Natural killer cell treated with Interleukin-12 subunit alpha and Interleukin-12 subunit beta and Interleukin-15 and Interleukin-18, amount 100 ng/mL, for 72 hours (primary cell): ENCODE measurements at regions not wholly inside any gene's neighbourhood (a gene's known extent, or its start where the extent isn't known, plus 50 kb on each side); places are given as distances from the start of the nearest gene placed in this dataset.
A peak's percentile ranks its signal among the peaks of the same experiment; 100 is the strongest.
"Not testable (repeated sequence)": the region's sequence is repeated elsewhere in the genome, so short reads cannot be mapped to it uniquely, and the experiment has no call there.

Source experiments
- ATAC-seq, 2 donors: fragments of 150-1000 bp; cut with Tn5 transposase in 1 of 2; sonication (Bioruptor Pico), chemical (Tn5 transposase) in 1 of 2; 2 replicates each; pipeline ENCODE4 v1.10.0; 2021
- DNase-seq: peaks from one replicate; pipeline ENCODE4 v3.0.0; 2022; ENCODE audit warnings: low spot score
- H3K27ac Mint-ChIP-seq, 2 donors: 1 replicate in 1 of 2; 2 replicates in 1 of 2; pipeline ENCODE4 v1.8.0; 2022; ENCODE audit warnings: mixed read lengths in 2 of 2, mild to moderate bottlenecking in 1 of 2, moderate library complexity in 1 of 2
- H3K27me3 Mint-ChIP-seq, 2 donors: 1 replicate in 1 of 2; 2 replicates in 1 of 2; pipeline ENCODE4 v1.8.0; 2022; ENCODE audit warnings: mixed read lengths in 2 of 2
- H3K36me3 Mint-ChIP-seq: one replicate; pipeline ENCODE4 v1.8.0; 2022; ENCODE audit warnings: mixed read lengths
- H3K4me1 Mint-ChIP-seq, 2 donors: 1 replicate in 1 of 2; 2 replicates in 1 of 2; pipeline ENCODE4 v1.8.0; 2022; ENCODE audit warnings: low read depth in 2 of 2, mixed read lengths in 2 of 2, mild to moderate bottlenecking in 1 of 2
- H3K4me3 Mint-ChIP-seq: one replicate; pipeline ENCODE4 v1.8.0; 2022; ENCODE audit warnings: mixed read lengths
- H3K9me3 Mint-ChIP-seq: 2 replicates; pipeline ENCODE4 v1.8.0; 2022; ENCODE audit warnings: mixed read lengths

GRCh38 chr9:104997536-104997935 is 69.6 kb upstream of the ABCA1 start:
- H3K4me1 Mint-ChIP-seq = peaks cover 13 to 17% of the 10 kb centered on the region in 2 donors
- H3K36me3 Mint-ChIP-seq = no peaks in the 10 kb centered on the region
- DNase-seq (no peak), ATAC-seq (no peak)
- peaks cover 0 to 7% of the 10 kb centered on the region in 2 donors for H3K27me3 Mint-ChIP-seq
- H3K27ac Mint-ChIP-seq = no peak overlapping the region
- H3K9me3 Mint-ChIP-seq = no peaks in the 10 kb centered on the region
- H3K4me3 Mint-ChIP-seq = no peak overlapping the region

GRCh38 chr9:104999136-104999535 is 71.2 kb upstream of the ABCA1 start:
- H3K9me3 Mint-ChIP-seq = no peaks in the 10 kb centered on the region
- peaks cover 7% of the 10 kb centered on the region in 2 donors for H3K4me1 Mint-ChIP-seq

GRCh38 chr9:105000529-105000928 is 72.6 kb upstream of the ABCA1 start:
- ATAC-seq, H3K4me3 Mint-ChIP-seq, H3K36me3 Mint-ChIP-seq, H3K4me1 Mint-ChIP-seq, H3K27ac Mint-ChIP-seq, DNase-seq, H3K9me3 Mint-ChIP-seq, H3K27me3 Mint-ChIP-seq: not testable (repeated sequence)

More at GRCh38 chr9:104999136-104999535, 71.2 kb upstream of the ABCA1 start:
- ATAC-seq (no peak), DNase-seq (no peak)
- Mint-ChIP-seq H3K36me3 (no peaks in the 10 kb centered on the region), H3K27ac (no peak overlapping the region), H3K4me3 (no peak overlapping the region), H3K27me3 (peaks cover 5 to 8% of the 10 kb centered on the region in 2 donors)

- no peak for ATAC-seq
- Mint-ChIP-seq H3K27me3 (peaks cover 3 to 13% of the 10 kb centered on the region in 2 donors), H3K36me3 (no peaks in the 10 kb centered on the region), H3K9me3 (no peaks in the 10 kb centered on the region), H3K4me3 (no peak overlapping the region), H3K27ac (no peak overlapping the region), H3K4me1 (peaks cover 17 to 20% of the 10 kb centered on the region in 2 donors)
- DNase-seq = no peak
These were observed 76.6 kb upstream of the ABCA1 start for GRCh38 chr9:105004466-105005090.

- Mint-ChIP-seq H3K9me3 (no peaks in the 10 kb centered on the region), H3K27me3 (peaks cover 3 to 13% of the 10 kb centered on the region in 2 donors), H3K36me3 (no peaks in the 10 kb centered on the region), H3K4me1 (peaks cover 17 to 20% of the 10 kb centered on the region in 2 donors), H3K4me3 (no peak overlapping the region), H3K27ac (no peak overlapping the region)
- DNase-seq (no peak), ATAC-seq (no peak)
These were observed 77.2 kb upstream of the ABCA1 start for GRCh38 chr9:105005186-105005585.

GRCh38 chr9:105006514-105006913 is 78.6 kb upstream of the ABCA1 start:
- Mint-ChIP-seq H3K27ac (peak overlapping the region; percentile 60 to 81), H3K27me3 (peaks cover 3 to 20% of the 10 kb centered on the region in 2 donors), H3K36me3 (no peaks in the 10 kb centered on the region), H3K9me3 (no peaks in the 10 kb centered on the region), H3K4me1 (peaks cover 17 to 20% of the 10 kb centered on the region in 2 donors), H3K4me3 (no peak overlapping the region)
- ATAC-seq = no peak
- no peak for DNase-seq

GRCh38 chr9:105007143-105007542 is 79.2 kb upstream of the ABCA1 start:
- no peaks in the 10 kb centered on the region for H3K36me3 Mint-ChIP-seq

GRCh38 chr9:105010089-105010488 is 82.1 kb upstream of the ABCA1 start:
- H3K27ac Mint-ChIP-seq, ATAC-seq: not testable (repeated sequence)

More at GRCh38 chr9:105007143-105007542, 79.2 kb upstream of the ABCA1 start:
- no peaks in the 10 kb centered on the region for H3K9me3 Mint-ChIP-seq
- peaks cover 5 to 23% of the 10 kb centered on the region in 2 donors for H3K27me3 Mint-ChIP-seq
- DNase-seq (peak; percentile 63), ATAC-seq (peak; percentile 92 to 94)
- peak overlapping the region; percentile 74 for H3K4me3 Mint-ChIP-seq
- H3K27ac Mint-ChIP-seq = peak overlapping the region; percentile 60 to 81
- H3K4me1 Mint-ChIP-seq = peaks cover 17 to 20% of the 10 kb centered on the region in 2 donors

GRCh38 chr9:105021917-105022316 is 94.0 kb upstream of the ABCA1 start:
- H3K27me3 Mint-ChIP-seq = peaks cover 13 to 19% of the 10 kb centered on the region in 2 donors
- H3K4me3 Mint-ChIP-seq = no peak overlapping the region
- H3K9me3 Mint-ChIP-seq = no peaks in the 10 kb centered on the region
- H3K4me1 Mint-ChIP-seq = no peaks in the 10 kb centered on the region
- H3K36me3 Mint-ChIP-seq = no peaks in the 10 kb centered on the region
- DNase-seq (no peak), ATAC-seq (no peak)
- H3K27ac Mint-ChIP-seq = no peak overlapping the region

More at GRCh38 chr9:105010089-105010488, 82.1 kb upstream of the ABCA1 start:
- not testable (repeated sequence) for DNase-seq, H3K4me3 Mint-ChIP-seq, H3K9me3 Mint-ChIP-seq, H3K36me3 Mint-ChIP-seq
- Mint-ChIP-seq H3K27me3 (peaks cover 18 to 39% of the 10 kb centered on the region in 2 donors), H3K4me1 (peaks cover 12 to 13% of the 10 kb centered on the region in 2 donors)

GRCh38 chr9:105022545-105022944 is 94.6 kb upstream of the ABCA1 start:
- not testable (repeated sequence) for ATAC-seq, DNase-seq, H3K36me3 Mint-ChIP-seq, H3K9me3 Mint-ChIP-seq, H3K27ac Mint-ChIP-seq, H3K4me3 Mint-ChIP-seq, H3K4me1 Mint-ChIP-seq
- H3K27me3 Mint-ChIP-seq = peaks cover 13 to 19% of the 10 kb centered on the region in 2 donors

GRCh38 chr9:105023788-105024187 is 95.8 kb upstream of the ABCA1 start:
- Mint-ChIP-seq H3K27me3 (peaks cover 13 to 19% of the 10 kb centered on the region in 2 donors), H3K4me3 (no peak overlapping the region), H3K27ac (no peak overlapping the region), H3K9me3 (no peaks in the 10 kb centered on the region), H3K36me3 (no peaks in the 10 kb centered on the region), H3K4me1 (no peaks in the 10 kb centered on the region)
- ATAC-seq = no peak
- no peak for DNase-seq

- no peaks in the 10 kb centered on the region for H3K4me1 Mint-ChIP-seq
- no peak for DNase-seq
- no peaks in the 10 kb centered on the region for H3K36me3 Mint-ChIP-seq
- no peaks in the 10 kb centered on the region for H3K9me3 Mint-ChIP-seq
- no peak overlapping the region for H3K4me3 Mint-ChIP-seq
- H3K27me3 Mint-ChIP-seq = peaks cover 13 to 19% of the 10 kb centered on the region in 2 donors
- H3K27ac Mint-ChIP-seq = no peak overlapping the region
- ATAC-seq = no peak
These were observed 96.6 kb upstream of the ABCA1 start for GRCh38 chr9:105024529-105024928.

- Mint-ChIP-seq H3K9me3 (no peaks in the 10 kb centered on the region), H3K36me3 (no peaks in the 10 kb centered on the region), H3K4me3 (no peak overlapping the region), H3K4me1 (no peaks in the 10 kb centered on the region), H3K27ac (no peak overlapping the region), H3K27me3 (peaks cover 4 to 8% of the 10 kb centered on the region in 2 donors)
- DNase-seq (no peak), ATAC-seq (no peak)
These were observed 98.5 kb upstream of the ABCA1 start for GRCh38 chr9:105026451-105026850.

GRCh38 chr9:105027084-105027483 is 99.1 kb upstream of the ABCA1 start:
- ATAC-seq (no peak), DNase-seq (no peak)

More at GRCh38 chr9:105027084-105027483, 99.1 kb upstream of the ABCA1 start:
- Mint-ChIP-seq H3K27me3 (peaks cover 0 to 1% of the 10 kb centered on the region in 2 donors), H3K9me3 (no peaks in the 10 kb centered on the region), H3K36me3 (no peaks in the 10 kb centered on the region), H3K4me3 (no peak overlapping the region), H3K4me1 (no peaks in the 10 kb centered on the region), H3K27ac (no peak overlapping the region)
